Fibroblast of gingiva (primary cell): ENCODE measurements at regions not wholly inside any gene's neighbourhood (a gene's known extent, or its start where the extent isn't known, plus 50 kb on each side); places are given as distances from the start of the nearest gene placed in this dataset.
"Not testable (repeated sequence)": the region's sequence is repeated elsewhere in the genome, so short reads cannot be mapped to it uniquely, and the experiment has no call there.

Source experiments
- DNase-seq: peaks from one replicate; pipeline ENCODE4 v3.0.0-alpha.2; 2011; ENCODE audit warnings: low read depth

GRCh38 chr3:75394562-75395360, 269.4 kb upstream of the FRG2C start:
- not testable (repeated sequence) for DNase-seq

GRCh38 chr3:75395580-75396315, 268.4 kb upstream of the FRG2C start:
- DNase-seq: no peak

GRCh38 chr3:75396316-75396802, 267.8 kb upstream of the FRG2C start:
- no peak for DNase-seq

- DNase-seq: not testable (repeated sequence)
Observed at GRCh38 chr3:75397486-75397885, 266.6 kb upstream of the FRG2C start.

- not testable (repeated sequence) for DNase-seq
Observed at GRCh38 chr3:75422101-75422945, 241.8 kb upstream of the FRG2C start.

- DNase-seq: not testable (repeated sequence)
Observed at GRCh38 chr3:75425379-75425778, 238.7 kb upstream of the FRG2C start.

GRCh38 chr3:75427486-75427885, 236.6 kb upstream of the FRG2C start:
- DNase-seq: not testable (repeated sequence)

- peak; percentile 21 for DNase-seq
Observed at GRCh38 chr3:75427906-75428305, 236.2 kb upstream of the FRG2C start.

- peak; percentile 73 for DNase-seq
Observed at GRCh38 chr3:75429561-75430220, 234.4 kb upstream of the FRG2C start.

GRCh38 chr3:75430406-75430805, 233.7 kb upstream of the FRG2C start:
- not testable (repeated sequence) for DNase-seq

GRCh38 chr3:75431120-75431519, 233.0 kb upstream of the FRG2C start:
- DNase-seq: not testable (repeated sequence)

- DNase-seq: not testable (repeated sequence)
Observed at GRCh38 chr3:75432466-75432865, 231.7 kb upstream of the FRG2C start.

GRCh38 chr3:75432885-75433284, 231.2 kb upstream of the FRG2C start:
- DNase-seq: peak; percentile 100

- DNase-seq: not testable (repeated sequence)
Observed at GRCh38 chr3:75433295-75433694, 230.8 kb upstream of the FRG2C start.

GRCh38 chr3:75434276-75434912, 229.7 kb upstream of the FRG2C start:
- peak; percentile 78 for DNase-seq

GRCh38 chr3:75434913-75435793, 229.0 kb upstream of the FRG2C start:
- peak; percentile 100 for DNase-seq

- not testable (repeated sequence) for DNase-seq
Observed at GRCh38 chr3:75435794-75436400, 228.2 kb upstream of the FRG2C start.

GRCh38 chr3:75440986-75441385, 223.1 kb upstream of the FRG2C start:
- DNase-seq: not testable (repeated sequence)

GRCh38 chr3:75444634-75445033, 219.5 kb upstream of the FRG2C start:
- not testable (repeated sequence) for DNase-seq
